ENCODE measurements at regions not wholly inside any gene's neighbourhood (a gene's known extent, or its start where the extent isn't known, plus 50 kb on each side); places are given as distances from the start of the nearest gene placed in this dataset.

GRCh38 chr13:59259165-59260000 is 904.3 kb downstream of the DIAPH3 start:
- TF ChIP-seq EZH2phosphoT487 (IDR thresholded peaks at IDR 0.05; ENCODE audit: borderline replicate concordance, low read length): no peak
- no peak for TF ChIP-seq CTCF (conservative IDR thresholded peaks at IDR 0.05; ENCODE audit: low read depth, low read length)
- no peak for TF ChIP-seq EZH2 (IDR thresholded peaks at IDR 0.05; ENCODE audit: low read length, unreplicated experiment)
- intact Hi-C loops (cut with micrococcal nuclease): no loop called here
- POLR2A ChIA-PET (ENCODE audit: unreplicated experiment): no interaction called here
- Histone ChIP-seq H3K27ac (ENCODE audit: low read length) (no peak overlapping the region), H3K9me2 (replicated peaks; ENCODE audit: low read length) (no peaks in the 10 kb centered on the region), H3K4me1 (ENCODE audit: insufficient read depth, low read length) (no peaks in the 10 kb centered on the region), H3K36me3 (ENCODE audit: low read depth, low read length) (no peaks in the 10 kb centered on the region), H3K9me3 (ENCODE audit: low read length) (no peaks in the 10 kb centered on the region), H2AFZ (ENCODE audit: low read length) (no peak overlapping the region), H3K4me2 (ENCODE audit: low read length) (no peak overlapping the region), H3K79me2 (ENCODE audit: low read length) (no peaks in the 10 kb centered on the region), H3K4me3 (ENCODE audit: low read length) (no peak overlapping the region), H4K20me1 (ENCODE audit: low read length) (no peaks in the 10 kb centered on the region), H3K27me3 (ENCODE audit: low read length) (0 out of 2 replicates have a peak, but pooled peaks cover 8% of the 10 kb centered on the region), H3K9ac (ENCODE audit: low read length) (no peak overlapping the region), H3F3A (ENCODE audit: low read length, unreplicated experiment) (no peaks in the 10 kb centered on the region)
- BruUV-seq (replicated peaks): no TSS peak
- CTCF ChIA-PET: no interaction called here
- ATAC-seq (no peak), DNase-seq (no peak)

GRCh38 chr13:59261928-59262488 is 901.7 kb downstream of the DIAPH3 start:
- no peak overlapping the region for H3K27ac ChIP-seq (ENCODE audit: low read length)
- no peak overlapping the region for H3K4me2 ChIP-seq (ENCODE audit: low read length)
- no peaks in the 10 kb centered on the region for H3F3A ChIP-seq (ENCODE audit: low read length, unreplicated experiment)
- 0 out of 2 replicates have a peak, but pooled peaks cover 8% of the 10 kb centered on the region for H3K27me3 ChIP-seq (ENCODE audit: low read length)
- BruUV-seq (replicated peaks): no TSS peak
- H3K9me3 ChIP-seq (ENCODE audit: low read length): no peaks in the 10 kb centered on the region
- no peak for TF ChIP-seq EZH2phosphoT487 (IDR thresholded peaks at IDR 0.05; ENCODE audit: borderline replicate concordance, low read length)
- TF ChIP-seq CTCF (conservative IDR thresholded peaks at IDR 0.05; ENCODE audit: low read depth, low read length): no peak
- no peak for TF ChIP-seq EZH2 (IDR thresholded peaks at IDR 0.05; ENCODE audit: low read length, unreplicated experiment)
- no peak for ATAC-seq
- H4K20me1 ChIP-seq (ENCODE audit: low read length): no peaks in the 10 kb centered on the region
- no peaks in the 10 kb centered on the region for H3K4me1 ChIP-seq (ENCODE audit: insufficient read depth, low read length)
- POLR2A ChIA-PET (ENCODE audit: unreplicated experiment): no interaction called here
- CTCF ChIA-PET: no interaction called here
- intact Hi-C loops (cut with micrococcal nuclease): no loop called here
- H3K9me2 ChIP-seq (replicated peaks; ENCODE audit: low read length): no peaks in the 10 kb centered on the region
- H3K79me2 ChIP-seq (ENCODE audit: low read length): no peaks in the 10 kb centered on the region
- DNase-seq: no peak
- H3K36me3 ChIP-seq (ENCODE audit: low read depth, low read length): no peaks in the 10 kb centered on the region
- no peak overlapping the region for H3K4me3 ChIP-seq (ENCODE audit: low read length)
- H2AFZ ChIP-seq (ENCODE audit: low read length): no peak overlapping the region
- no peak overlapping the region for H3K9ac ChIP-seq (ENCODE audit: low read length)

- H3K36me3 ChIP-seq (ENCODE audit: low read depth, low read length): no peaks in the 10 kb centered on the region
- CTCF ChIA-PET: no interaction called here
- intact Hi-C loops (cut with micrococcal nuclease): no loop called here
- H3K79me2 ChIP-seq (ENCODE audit: low read length): no peaks in the 10 kb centered on the region
- no peak overlapping the region for H3K9ac ChIP-seq (ENCODE audit: low read length)
- 0 out of 2 replicates have a peak, but pooled peaks cover 5% of the 10 kb centered on the region for H3K27me3 ChIP-seq (ENCODE audit: low read length)
- H3K4me3 ChIP-seq (ENCODE audit: low read length): no peak overlapping the region
- no peaks in the 10 kb centered on the region for H3K9me2 ChIP-seq (replicated peaks; ENCODE audit: low read length)
- no peak for TF ChIP-seq EZH2phosphoT487 (IDR thresholded peaks at IDR 0.05; ENCODE audit: borderline replicate concordance, low read length)
- no peak overlapping the region for H2AFZ ChIP-seq (ENCODE audit: low read length)
- ATAC-seq (no peak), DNase-seq (no peak)
- no peaks in the 10 kb centered on the region for H3K4me1 ChIP-seq (ENCODE audit: insufficient read depth, low read length)
- H3K9me3 ChIP-seq (ENCODE audit: low read length): no peaks in the 10 kb centered on the region
- BruUV-seq (replicated peaks): no TSS peak
- no peaks in the 10 kb centered on the region for H3F3A ChIP-seq (ENCODE audit: low read length, unreplicated experiment)
- POLR2A ChIA-PET (ENCODE audit: unreplicated experiment): no interaction called here
- no peaks in the 10 kb centered on the region for H4K20me1 ChIP-seq (ENCODE audit: low read length)
- H3K4me2 ChIP-seq (ENCODE audit: low read length): no peak overlapping the region
- no peak overlapping the region for H3K27ac ChIP-seq (ENCODE audit: low read length)
Observed at GRCh38 chr13:59263531-59263930, 900.2 kb downstream of the DIAPH3 start.
